NCI-H1105 treated with DMSO at 0.1 percent for 48 hours (cell line): ENCODE measurements at regions not wholly inside any gene's neighbourhood (a gene's known extent, or its start where the extent isn't known, plus 50 kb on each side); places are given as distances from the start of the nearest gene placed in this dataset.
"Not testable (repeated sequence)": the region's sequence is repeated elsewhere in the genome, so short reads cannot be mapped to it uniquely, and the experiment has no call there.

Source experiments
- DNase-seq: peaks from one replicate; lab custom pipeline; 2025; lab: John Stamatoyannopoulos, UW

DNA sequence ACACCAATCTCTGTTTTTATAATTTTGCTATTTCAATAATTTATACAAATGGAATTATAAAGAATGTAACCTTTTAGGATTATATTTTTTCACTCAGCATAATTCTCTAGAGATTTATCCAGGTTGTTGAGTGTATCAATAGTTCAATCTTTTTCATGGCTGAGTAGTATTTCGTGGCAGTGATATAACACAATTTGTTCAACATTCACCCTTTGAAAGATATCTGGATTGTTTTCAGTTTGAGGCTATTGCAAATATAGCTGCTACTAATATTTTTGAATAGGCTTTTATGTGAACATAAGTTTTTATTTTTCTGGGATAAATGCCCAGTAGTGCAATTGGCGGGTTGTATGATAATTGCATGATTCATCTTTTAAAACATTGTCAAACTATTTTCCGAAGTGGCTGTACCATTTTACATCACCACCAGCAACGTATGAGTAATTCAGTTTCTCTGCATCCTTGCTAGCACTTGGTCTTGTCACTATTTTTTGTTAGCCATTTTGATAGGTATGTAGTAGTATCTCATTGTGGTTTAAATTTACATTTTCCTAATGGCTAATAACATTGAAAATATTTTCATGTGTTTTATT is 55.6 kb upstream of the ABCD3 start:
- no peak for DNase-seq

GRCh38 chr1:94358630-94359599 is 59.3 kb upstream of the ABCD3 start:
- no peak for DNase-seq

DNA sequence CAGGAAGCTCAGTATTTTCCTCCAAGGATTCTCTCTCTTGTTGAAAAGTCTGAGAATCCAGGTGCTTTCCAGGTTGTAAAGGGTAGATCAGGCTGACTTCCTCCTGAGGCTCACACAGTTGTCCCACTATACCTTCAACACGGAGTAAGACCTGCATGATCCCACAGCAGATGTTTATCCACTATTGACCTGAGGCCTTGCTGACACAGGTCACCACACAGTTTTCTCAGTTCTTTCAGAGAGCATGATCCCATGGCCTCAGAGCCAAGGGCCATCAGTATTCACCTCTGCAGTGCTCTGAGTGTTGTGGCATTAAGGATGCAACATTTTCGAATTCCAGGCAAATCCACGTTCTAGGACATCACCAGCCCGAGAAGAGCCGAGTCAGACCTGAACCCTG is 60.5 kb upstream of the ABCD3 start:
- DNase-seq, result no peak

GRCh38 chr1:94355485-94355980 is 62.7 kb upstream of the ABCD3 start:
- DNase-seq, result no peak

DNA sequence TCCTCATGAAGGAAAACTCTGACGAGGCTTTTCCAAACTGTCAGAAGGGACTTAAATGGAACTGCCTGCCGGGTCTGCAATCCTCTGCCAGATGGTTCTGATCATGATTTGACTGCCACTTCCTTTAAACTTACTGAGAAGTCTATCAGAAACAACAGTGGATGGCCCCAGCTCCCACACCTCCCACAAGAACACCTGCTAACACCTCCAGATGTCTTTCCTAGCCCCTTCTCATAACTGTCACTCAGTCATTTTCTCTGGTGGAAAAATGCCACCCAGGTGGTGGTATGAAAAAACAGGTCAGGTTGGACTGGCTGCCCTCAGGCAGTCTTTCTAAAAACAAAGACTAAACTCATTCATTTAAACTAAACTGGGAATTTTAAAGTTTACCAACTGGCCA is 66.7 kb upstream of the ABCD3 start:
- no peak for DNase-seq

GRCh38 chr1:94350350-94350924 is 67.8 kb upstream of the ABCD3 start:
- DNase-seq, result no peak

DNA sequence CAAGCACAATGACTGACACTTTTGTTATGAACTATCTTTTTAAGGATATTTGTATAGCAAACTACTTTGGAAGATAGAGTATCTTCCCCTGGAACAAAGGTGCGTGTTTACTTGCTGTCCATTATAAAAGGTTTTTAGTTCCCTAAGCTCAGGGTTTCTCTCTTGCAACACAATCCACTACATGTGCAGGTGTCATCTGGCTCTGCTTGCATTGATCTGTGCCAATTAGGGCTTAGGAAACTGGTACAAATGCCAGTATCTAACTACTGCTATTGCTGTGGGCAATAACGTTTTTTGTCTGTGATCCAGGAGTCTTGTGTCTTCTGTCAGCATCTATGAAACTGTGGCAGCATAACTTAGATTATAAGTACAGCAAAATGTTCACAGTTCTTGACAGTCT is 68.3 kb upstream of the ABCD3 start:
- no peak for DNase-seq

GRCh38 chr1:94348386-94348785 is 69.8 kb upstream of the ABCD3 start:
- DNase-seq, result not testable (repeated sequence)

GRCh38 chr1:94345148-94345721 is 73.0 kb upstream of the ABCD3 start:
- no peak for DNase-seq

GRCh38 chr1:94342416-94342815 is 75.8 kb upstream of the ABCD3 start:
- no peak for DNase-seq

- DNase-seq, result no peak
These were observed 78.8 kb upstream of the ABCD3 start for GRCh38 chr1:94339206-94339927.

- DNase-seq, result no peak
These were observed 81.2 kb upstream of the ABCD3 start for GRCh38 chr1:94336991-94337390.

- peak; percentile 49 for DNase-seq
These were observed 82.2 kb upstream of the ABCD3 start for GRCh38 chr1:94335950-94336349.

- no peak for DNase-seq
These were observed 82.7 kb upstream of the ABCD3 start for GRCh38 chr1:94335447-94335846.

- no peak for DNase-seq
These were observed 83.4 kb upstream of the ABCD3 start for GRCh38 chr1:94334764-94335163.

- DNase-seq, result no peak
These were observed 85.2 kb upstream of the ABCD3 start for GRCh38 chr1:94332952-94333351.

- no peak for DNase-seq
These were observed 85.7 kb upstream of the ABCD3 start for GRCh38 chr1:94332516-94332915.

- DNase-seq, result no peak
These were observed 88.2 kb upstream of the ABCD3 start for GRCh38 chr1:94329986-94330385.

DNA sequence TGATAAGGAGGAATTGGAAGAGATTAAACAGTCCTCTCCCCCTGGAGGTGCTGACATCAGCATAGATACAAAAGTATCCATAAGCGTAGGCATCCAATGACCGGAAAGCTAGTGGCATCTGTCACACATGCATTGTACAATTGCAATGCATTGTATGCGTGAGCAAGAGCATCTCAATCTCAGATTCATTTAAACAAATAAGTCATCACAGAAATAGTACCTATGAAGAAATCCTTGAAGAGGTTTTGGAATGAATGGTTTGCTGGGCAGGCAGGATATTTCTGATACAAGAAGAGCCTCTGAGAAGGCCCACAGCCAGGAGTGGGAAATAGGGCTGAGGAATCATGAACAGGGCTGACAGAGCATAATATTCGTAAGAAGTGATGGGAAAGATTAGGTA is 88.9 kb upstream of the ABCD3 start:
- DNase-seq, result no peak

DNA sequence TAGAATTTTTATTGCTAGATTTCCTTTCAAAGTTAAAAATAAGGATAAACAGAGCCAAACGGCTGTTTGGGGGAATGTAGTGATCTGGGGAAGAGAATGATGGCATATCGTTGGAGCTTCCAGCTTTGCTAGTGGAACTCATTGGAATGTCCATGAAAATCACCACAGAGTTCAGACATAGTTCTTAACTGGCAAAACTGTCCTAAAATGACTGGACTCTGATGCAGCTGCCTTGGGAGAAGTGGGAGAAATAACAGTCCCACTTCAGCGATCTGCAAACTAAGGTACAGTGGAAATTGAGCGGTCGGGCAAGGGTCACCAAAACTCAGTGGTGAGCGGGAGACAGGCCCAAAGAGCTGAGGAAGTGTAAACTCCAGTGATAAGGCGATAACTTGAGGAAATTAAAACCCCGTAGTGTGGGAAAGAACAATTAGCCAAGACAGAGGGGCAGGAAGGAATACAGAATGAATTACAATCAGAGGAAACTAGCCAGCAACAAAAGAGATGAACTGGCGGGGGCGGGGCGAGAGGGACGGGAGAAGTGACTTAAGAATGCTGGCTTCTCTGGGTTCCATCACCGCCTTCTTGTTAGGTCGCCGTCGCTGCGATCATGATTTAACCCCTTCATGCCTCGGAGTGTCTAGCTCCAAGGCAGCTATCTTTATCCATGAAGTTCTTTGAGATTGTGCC is 89.8 kb upstream of the ARHGAP29 start:
- no peak for DNase-seq

GRCh38 chr1:94326329-94326728 is 88.9 kb upstream of the ARHGAP29 start:
- DNase-seq, result no peak
